ENCODE measurements at regions not wholly inside any gene's neighbourhood (a gene's known extent, or its start where the extent isn't known, plus 50 kb on each side); places are given as distances from the start of the nearest gene placed in this dataset.

- no peak for TF ChIP-seq CTCF (conservative IDR thresholded peaks at IDR 0.05; ENCODE audit: low read length)
- TF ChIP-seq EZH2phosphoT487 (IDR thresholded peaks at IDR 0.05; ENCODE audit: borderline replicate concordance, low read depth, low read length): no peak
Measured at GRCh38 chr2:116802671-116803070, 1011.8 kb upstream of the DDX18 start.
